OCI-LY3 (cell line): ENCODE measurements at regions not wholly inside any gene's neighbourhood (a gene's known extent, or its start where the extent isn't known, plus 50 kb on each side); places are given as distances from the start of the nearest gene placed in this dataset.

Experiments
- CTCF ChIP-seq: fragments of 200-600, 300-600 bp; sonication (generic); IDR thresholded peaks from 2 replicates; pipeline ENCODE4 v1.5.1; 2014; ENCODE audit warnings: antibody characterized with exemption, low read length, low read depth
- EZH2phosphoT487 ChIP-seq: fragments of 200-600 bp; shearing (Covaris generic); IDR thresholded peaks from 2 replicates; pipeline ENCODE4 v1.6.1; 2018; ENCODE audit warnings: antibody characterized with exemption, mixed run types, low read depth

- TF ChIP-seq CTCF = no peak
- TF ChIP-seq EZH2phosphoT487 = no peak
Measured at GRCh38 chr1:72636631-72637030, 354.3 kb upstream of the NEGR1 start.
